ENCODE measurements at regions not wholly inside any gene's neighbourhood (a gene's known extent, or its start where the extent isn't known, plus 50 kb on each side); places are given as distances from the start of the nearest gene placed in this dataset.

- Mint-ChIP-seq H3K4me3 (ENCODE audit: low read depth) (no peak overlapping the region), H3K27me3 (no peaks in the 10 kb centered on the region), H3K4me1 (ENCODE audit: low read depth) (peaks cover 12% of the 10 kb centered on the region), H3K36me3 (ENCODE audit: insufficient read depth) (no peaks in the 10 kb centered on the region), H3K27ac (no peak overlapping the region), H3K9me3 (ENCODE audit: low read depth) (peaks cover 4% of the 10 kb centered on the region)
- no peak for DNase-seq (ENCODE audit: low spot score, unreplicated experiment)
- no peak for TF ChIP-seq CTCF (IDR thresholded peaks at IDR 0.05; ENCODE audit: unreplicated experiment)
Measured at GRCh38 chr5:119795768-119796167, 166.4 kb downstream of the FAM170A start.

GRCh38 chr5:119801570-119801969 is 172.2 kb downstream of the FAM170A start:
- Mint-ChIP-seq H3K4me1 (ENCODE audit: low read depth) (peaks cover 2% of the 10 kb centered on the region), H3K27ac (no peak overlapping the region), H3K4me3 (ENCODE audit: low read depth) (no peak overlapping the region), H3K9me3 (ENCODE audit: low read depth) (peaks cover 6% of the 10 kb centered on the region), H3K36me3 (ENCODE audit: insufficient read depth) (no peaks in the 10 kb centered on the region), H3K27me3 (no peaks in the 10 kb centered on the region)
- no peak for DNase-seq (ENCODE audit: low spot score, unreplicated experiment)
- TF ChIP-seq CTCF (IDR thresholded peaks at IDR 0.05; ENCODE audit: unreplicated experiment): no peak

GRCh38 chr5:119808024-119808423 is 178.7 kb downstream of the FAM170A start:
- Mint-ChIP-seq H3K36me3 (ENCODE audit: insufficient read depth) (no peaks in the 10 kb centered on the region), H3K4me1 (ENCODE audit: low read depth) (no peaks in the 10 kb centered on the region), H3K9me3 (ENCODE audit: low read depth) (peaks cover 13% of the 10 kb centered on the region), H3K27me3 (no peaks in the 10 kb centered on the region), H3K27ac (no peak overlapping the region), H3K4me3 (ENCODE audit: low read depth) (no peak overlapping the region)
- DNase-seq (ENCODE audit: low spot score, unreplicated experiment): no peak
- no peak for TF ChIP-seq CTCF (IDR thresholded peaks at IDR 0.05; ENCODE audit: unreplicated experiment)

GRCh38 chr5:119808474-119808873 is 179.1 kb downstream of the FAM170A start:
- DNase-seq (ENCODE audit: low spot score, unreplicated experiment): no peak
- H3K27me3 Mint-ChIP-seq: no peaks in the 10 kb centered on the region
- no peaks in the 10 kb centered on the region for H3K4me1 Mint-ChIP-seq (ENCODE audit: low read depth)
- no peaks in the 10 kb centered on the region for H3K36me3 Mint-ChIP-seq (ENCODE audit: insufficient read depth)
- H3K9me3 Mint-ChIP-seq (ENCODE audit: low read depth): peaks cover 13% of the 10 kb centered on the region
- no peak overlapping the region for H3K27ac Mint-ChIP-seq
- no peak for TF ChIP-seq CTCF (IDR thresholded peaks at IDR 0.05; ENCODE audit: unreplicated experiment)
- no peak overlapping the region for H3K4me3 Mint-ChIP-seq (ENCODE audit: low read depth)

GRCh38 chr5:119810217-119810616 is 180.9 kb downstream of the FAM170A start:
- Mint-ChIP-seq H3K4me3 (ENCODE audit: low read depth) (no peak overlapping the region), H3K9me3 (ENCODE audit: low read depth) (peaks cover 13% of the 10 kb centered on the region), H3K27me3 (no peaks in the 10 kb centered on the region), H3K4me1 (ENCODE audit: low read depth) (no peaks in the 10 kb centered on the region), H3K27ac (no peak overlapping the region), H3K36me3 (ENCODE audit: insufficient read depth) (no peaks in the 10 kb centered on the region)
- DNase-seq (ENCODE audit: low spot score, unreplicated experiment): no peak
- TF ChIP-seq CTCF (IDR thresholded peaks at IDR 0.05; ENCODE audit: unreplicated experiment): no peak

Measured in progenitor cell of endocrine pancreas (in vitro differentiated cells).